Activated CD4-positive, alpha-beta T cell treated with anti-CD3 and anti-CD28 coated beads for 36 hours (primary cell): ENCODE measurements at regions not wholly inside any gene's neighbourhood (a gene's known extent, or its start where the extent isn't known, plus 50 kb on each side); places are given as distances from the start of the nearest gene placed in this dataset.
"Not testable (repeated sequence)": the region's sequence is repeated elsewhere in the genome, so short reads cannot be mapped to it uniquely, and the experiment has no call there.

Source experiments
- ATAC-seq: fragments of 200-7000 bp; cut with Tn5 transposase; one replicate; pipeline ENCODE4 v1.10.0; 2021; ENCODE audit warnings: mild to moderate bottlenecking, moderate library complexity
- CTCF ChIA-PET: fragments of 350-600 bp; sonication (Branson Sonifier 250); formaldehyde crosslinking; loops from one replicate; lab custom pipeline; 2021; ENCODE audit warnings: antibody characterized with exemption; lab: Charles Lee
- POLR2A ChIA-PET: fragments of 350-600 bp; sonication (Branson Sonifier 250); formaldehyde crosslinking; loops from one replicate; lab custom pipeline; 2021; ENCODE audit warnings: antibody characterized with exemption, inconsistent platforms; lab: Charles Lee
- DNase-seq: peaks from one replicate; pipeline ENCODE4 v3.0.0-alpha.2; 2020
- H3K27ac Mint-ChIP-seq: one replicate; pipeline ENCODE4 v1.8.0; 2021; ENCODE audit warnings: mixed read lengths
- H3K27me3 Mint-ChIP-seq: one replicate; pipeline ENCODE4 v1.8.0; 2021; ENCODE audit warnings: mixed read lengths
- H3K36me3 Mint-ChIP-seq: one replicate; pipeline ENCODE4 v1.8.0; 2021; ENCODE audit warnings: low read depth, mixed read lengths
- H3K4me1 Mint-ChIP-seq: one replicate; pipeline ENCODE4 v1.8.0; 2021; ENCODE audit warnings: mixed read lengths
- H3K4me3 Mint-ChIP-seq: one replicate; pipeline ENCODE4 v1.8.0; 2021; ENCODE audit warnings: mild to moderate bottlenecking, moderate library complexity, mixed read lengths
- H3K9me3 Mint-ChIP-seq: one replicate; pipeline ENCODE4 v1.8.0; 2021; ENCODE audit warnings: low read depth, mixed read lengths
- intact Hi-C, 2 experiments: fragments of 100-400 bp; cut with DNase I in 1 of 2; cut with micrococcal nuclease in 1 of 2; formaldehyde crosslinking; loops; one replicate each; pipeline versions ENCODE4 v1.14.2 to v1.15.1; 2022 to 2024; cut with DNase I, micrococcal nuclease

- H3K4me1 Mint-ChIP-seq, H3K9me3 Mint-ChIP-seq, H3K27ac Mint-ChIP-seq, H3K4me3 Mint-ChIP-seq, POLR2A ChIA-PET, H3K27me3 Mint-ChIP-seq, ATAC-seq, intact Hi-C loops, H3K36me3 Mint-ChIP-seq, DNase-seq, CTCF ChIA-PET: not testable (repeated sequence)
Measured at GRCh38 chr21:13303763-13304162, 305.8 kb upstream of the POTED start.

- POLR2A ChIA-PET, H3K4me3 Mint-ChIP-seq, H3K9me3 Mint-ChIP-seq, DNase-seq, H3K27ac Mint-ChIP-seq, CTCF ChIA-PET, H3K4me1 Mint-ChIP-seq, H3K36me3 Mint-ChIP-seq, ATAC-seq, H3K27me3 Mint-ChIP-seq, intact Hi-C loops: not testable (repeated sequence)
Measured at GRCh38 chr21:13304901-13305300, 304.7 kb upstream of the POTED start.

GRCh38 chr21:13310120-13310519 is 299.5 kb upstream of the POTED start:
- H3K27me3 Mint-ChIP-seq, H3K36me3 Mint-ChIP-seq, POLR2A ChIA-PET, H3K27ac Mint-ChIP-seq, H3K9me3 Mint-ChIP-seq, H3K4me3 Mint-ChIP-seq, ATAC-seq, H3K4me1 Mint-ChIP-seq, intact Hi-C loops, CTCF ChIA-PET, DNase-seq: not testable (repeated sequence)

- POLR2A ChIA-PET = not testable (repeated sequence)
Measured at GRCh38 chr21:13310570-13311524, 298.7 kb upstream of the POTED start.

DNA sequence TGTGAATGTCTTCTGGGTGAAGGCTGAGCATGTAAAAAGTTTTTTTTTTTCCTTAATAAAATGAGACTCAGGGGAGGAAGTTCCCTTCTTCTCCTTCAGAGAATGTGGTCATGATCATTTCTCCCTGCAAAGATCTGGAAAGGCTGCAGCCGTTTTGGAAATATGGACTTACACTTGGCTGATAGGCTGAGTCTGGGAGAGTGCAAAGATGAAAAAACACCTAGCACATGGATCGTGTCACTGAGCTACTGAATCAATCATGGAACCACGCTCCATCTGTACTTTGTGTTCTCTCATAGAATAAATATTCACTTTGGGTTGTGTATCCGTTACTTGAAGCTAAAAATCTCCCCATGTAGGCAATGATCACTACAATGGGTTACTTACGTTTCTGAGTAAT is 290.9 kb upstream of the POTED start:
- CTCF ChIA-PET, H3K4me1 Mint-ChIP-seq, H3K4me3 Mint-ChIP-seq, POLR2A ChIA-PET, H3K36me3 Mint-ChIP-seq, intact Hi-C loops, H3K27ac Mint-ChIP-seq, DNase-seq, ATAC-seq, H3K27me3 Mint-ChIP-seq: not testable (repeated sequence)
- peaks cover 13% of the 10 kb centered on the region for H3K9me3 Mint-ChIP-seq

More at GRCh38 chr21:13310570-13311524, 298.7 kb upstream of the POTED start:
- H3K9me3 Mint-ChIP-seq, H3K27ac Mint-ChIP-seq, H3K4me3 Mint-ChIP-seq, DNase-seq, H3K27me3 Mint-ChIP-seq, intact Hi-C loops, CTCF ChIA-PET, H3K36me3 Mint-ChIP-seq, H3K4me1 Mint-ChIP-seq, ATAC-seq: not testable (repeated sequence)

GRCh38 chr21:13321919-13322318 is 287.7 kb upstream of the POTED start:
- peaks cover 14% of the 10 kb centered on the region for H3K9me3 Mint-ChIP-seq
- H3K4me3 Mint-ChIP-seq, intact Hi-C loops, H3K27me3 Mint-ChIP-seq, DNase-seq, POLR2A ChIA-PET, H3K27ac Mint-ChIP-seq, H3K4me1 Mint-ChIP-seq, ATAC-seq, CTCF ChIA-PET, H3K36me3 Mint-ChIP-seq: not testable (repeated sequence)

DNA sequence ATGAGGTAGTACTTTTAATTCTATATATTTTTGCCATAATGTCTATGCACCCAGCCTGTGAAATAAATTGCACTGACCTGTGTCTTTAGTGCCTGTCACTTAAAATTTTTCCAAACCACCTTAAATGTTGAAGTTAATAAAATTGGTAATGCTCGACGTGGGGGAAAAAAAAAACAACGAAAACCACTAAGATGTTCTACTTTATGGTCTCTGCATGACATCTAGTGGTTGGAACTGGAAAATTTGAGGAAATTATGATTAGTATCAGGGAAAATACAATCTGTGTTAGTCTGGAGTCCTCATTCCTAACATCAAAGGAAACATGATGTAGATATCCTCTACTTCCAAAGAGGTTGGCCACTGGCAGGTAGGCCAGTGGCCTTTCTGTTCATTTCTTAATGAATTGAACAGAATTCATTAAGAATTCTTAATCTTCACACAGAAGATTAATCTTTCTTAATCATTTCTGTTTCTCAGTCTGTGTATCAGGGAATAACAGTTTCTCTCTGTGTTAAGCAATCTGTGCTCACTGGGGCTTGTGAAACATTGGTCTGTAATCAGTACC is 268.8 kb upstream of the POTED start:
- H3K36me3 Mint-ChIP-seq, H3K4me1 Mint-ChIP-seq, H3K9me3 Mint-ChIP-seq, CTCF ChIA-PET, ATAC-seq, H3K4me3 Mint-ChIP-seq, POLR2A ChIA-PET, H3K27me3 Mint-ChIP-seq, DNase-seq, intact Hi-C loops, H3K27ac Mint-ChIP-seq: not testable (repeated sequence)

DNA sequence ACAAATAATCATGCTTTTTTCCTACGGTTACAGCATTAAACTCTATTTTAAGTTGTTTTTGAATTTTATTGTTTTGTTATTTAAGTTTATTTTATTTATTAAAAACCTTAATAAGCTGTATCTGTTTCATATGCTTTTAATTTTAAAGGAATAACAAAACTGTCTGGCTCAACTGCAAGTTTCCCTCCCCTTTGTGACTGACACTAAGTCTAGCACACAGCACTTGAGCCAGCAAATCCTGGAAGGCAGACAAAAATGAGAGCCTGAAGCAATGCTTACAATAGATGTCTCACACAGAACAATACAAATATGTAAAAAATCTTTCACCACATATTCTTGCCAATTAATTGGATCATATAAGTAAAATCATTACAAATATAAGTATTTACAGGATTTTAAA is 258.1 kb upstream of the POTED start:
- POLR2A ChIA-PET, H3K9me3 Mint-ChIP-seq, ATAC-seq, H3K4me3 Mint-ChIP-seq, H3K27ac Mint-ChIP-seq, H3K27me3 Mint-ChIP-seq, intact Hi-C loops, DNase-seq, H3K36me3 Mint-ChIP-seq, CTCF ChIA-PET, H3K4me1 Mint-ChIP-seq: not testable (repeated sequence)

- H3K27ac Mint-ChIP-seq, H3K27me3 Mint-ChIP-seq, ATAC-seq, DNase-seq, intact Hi-C loops, H3K9me3 Mint-ChIP-seq, CTCF ChIA-PET, H3K4me1 Mint-ChIP-seq, H3K36me3 Mint-ChIP-seq, POLR2A ChIA-PET, H3K4me3 Mint-ChIP-seq: not testable (repeated sequence)
Measured at GRCh38 chr21:13360175-13360574, 249.4 kb upstream of the POTED start.

- DNase-seq (no peak), ATAC-seq (no peak)
- ChIA-PET POLR2A (no interaction called here), CTCF (no interaction called here)
- Mint-ChIP-seq H3K4me3 (no peak overlapping the region), H3K36me3 (no peaks in the 10 kb centered on the region), H3K9me3 (peaks cover 3% of the 10 kb centered on the region), H3K4me1 (no peaks in the 10 kb centered on the region), H3K27me3 (no peaks in the 10 kb centered on the region), H3K27ac (no peak overlapping the region)
- intact Hi-C loops = no loop called here
Measured at GRCh38 chr21:13368200-13368599, 241.4 kb upstream of the POTED start.

DNA sequence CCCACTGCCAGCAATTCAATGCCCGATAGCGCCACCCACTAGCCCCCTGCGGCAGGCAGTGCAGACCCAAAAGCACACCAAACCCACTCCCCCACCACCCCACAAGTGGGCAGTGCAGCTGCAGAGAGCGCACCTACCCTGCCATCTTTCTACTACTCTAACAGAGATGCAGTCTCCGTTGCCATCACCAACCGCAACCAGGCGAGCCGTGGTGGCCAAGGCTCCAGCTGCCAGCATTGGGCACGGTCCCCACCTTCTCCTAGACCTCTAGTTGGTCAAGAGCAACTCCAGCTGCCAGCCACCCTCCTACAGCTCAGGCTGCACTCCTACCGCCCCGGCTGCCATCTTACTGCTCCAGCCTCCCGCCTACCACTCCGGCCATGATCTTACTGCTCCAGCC is 236.9 kb upstream of the POTED start:
- H3K4me1 Mint-ChIP-seq, ATAC-seq, intact Hi-C loops: not testable (repeated sequence)

DNA sequence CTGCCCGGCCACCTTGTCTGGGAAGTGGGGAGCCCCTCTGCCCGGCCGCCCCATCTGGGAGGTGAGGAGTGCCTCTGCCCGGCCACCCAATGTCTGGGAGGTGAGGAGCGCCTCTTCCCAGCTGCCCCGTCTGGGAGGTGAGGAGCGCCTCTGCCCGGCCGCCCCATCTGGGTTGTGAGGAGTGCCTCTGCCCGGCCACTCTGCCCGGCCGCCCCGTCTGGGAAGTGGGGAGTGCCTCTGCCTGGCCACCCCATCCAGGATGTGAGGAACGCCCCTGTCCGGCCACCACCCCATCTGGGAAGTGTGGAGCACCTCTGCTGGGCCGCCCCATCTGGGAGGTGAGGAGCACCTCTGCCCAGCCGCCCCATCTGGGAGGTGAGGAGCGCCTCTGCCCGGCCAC is 230.6 kb upstream of the POTED start:
- H3K4me3 Mint-ChIP-seq, H3K4me1 Mint-ChIP-seq, DNase-seq, CTCF ChIA-PET, H3K36me3 Mint-ChIP-seq, H3K27ac Mint-ChIP-seq, H3K27me3 Mint-ChIP-seq, intact Hi-C loops, H3K9me3 Mint-ChIP-seq, POLR2A ChIA-PET, ATAC-seq: not testable (repeated sequence)

More for the DNA sequence above, 236.9 kb upstream of the POTED start:
- CTCF ChIA-PET, H3K36me3 Mint-ChIP-seq, H3K4me3 Mint-ChIP-seq, H3K9me3 Mint-ChIP-seq, POLR2A ChIA-PET, H3K27ac Mint-ChIP-seq, DNase-seq, H3K27me3 Mint-ChIP-seq: not testable (repeated sequence)
